NCI-H524 (cell line): ENCODE measurements at regions not wholly inside any gene's neighbourhood (a gene's known extent, or its start where the extent isn't known, plus 50 kb on each side); places are given as distances from the start of the nearest gene placed in this dataset.

ENCODE experiments used
- DNase-seq, 2 experiments: peaks; one replicate each; lab custom pipeline; 2025; lab: John Stamatoyannopoulos, UW

- no peak for DNase-seq
Measured at GRCh38 chr15:29455530-29455929, 185.9 kb upstream of the NSMCE3 start.

- no peak for DNase-seq
Measured at GRCh38 chr15:29455055-29455454, 185.4 kb upstream of the NSMCE3 start.

- DNase-seq, result no peak
Measured at GRCh38 chr15:29454506-29454905, 184.9 kb upstream of the NSMCE3 start.

DNA sequence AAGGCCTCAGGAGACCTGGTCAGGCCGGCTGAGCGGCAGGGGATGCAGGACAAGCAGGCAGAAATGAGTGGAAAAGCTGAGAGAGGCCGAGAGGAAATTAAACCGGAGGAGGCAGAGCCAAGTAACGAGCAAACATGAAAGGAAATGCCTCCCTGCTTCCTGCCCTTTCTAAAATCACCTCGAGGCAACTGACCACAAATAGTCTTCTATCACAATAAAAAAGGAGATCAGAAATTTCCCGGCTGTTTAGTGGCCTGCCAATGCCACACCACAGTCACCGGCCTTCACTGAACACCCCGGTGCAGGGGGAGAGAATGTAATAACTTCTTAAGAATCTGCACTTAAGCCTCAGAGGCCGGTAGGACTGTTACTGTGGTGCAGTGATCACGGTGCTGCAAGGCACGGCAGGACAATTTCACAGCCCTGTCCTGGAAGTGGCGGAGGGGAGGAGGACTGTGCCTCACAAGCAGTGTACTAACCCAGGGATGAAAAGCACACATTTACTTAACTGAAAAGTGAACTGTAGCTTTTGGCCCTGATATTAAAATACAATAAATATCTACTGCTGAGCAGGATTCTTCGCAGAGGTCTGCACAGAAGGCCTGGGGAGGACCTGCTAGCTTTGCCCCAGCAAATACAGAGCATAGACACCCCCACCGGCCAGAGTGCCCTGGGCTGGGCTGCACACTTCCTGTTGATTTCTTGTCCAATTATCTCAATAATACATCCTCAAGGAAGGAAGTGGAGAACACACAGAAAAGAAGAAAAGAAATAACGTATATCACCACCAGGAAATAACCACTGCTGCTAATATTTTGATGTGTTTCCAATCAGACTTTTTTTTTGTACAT lies 183.5 kb upstream of the NSMCE3 start:
- DNase-seq, result peak in 1 of 2 experiments; percentile 15

- DNase-seq, result peak; percentile 55 to 72
Measured at GRCh38 chr15:29451201-29451781, 181.7 kb upstream of the NSMCE3 start.

DNA sequence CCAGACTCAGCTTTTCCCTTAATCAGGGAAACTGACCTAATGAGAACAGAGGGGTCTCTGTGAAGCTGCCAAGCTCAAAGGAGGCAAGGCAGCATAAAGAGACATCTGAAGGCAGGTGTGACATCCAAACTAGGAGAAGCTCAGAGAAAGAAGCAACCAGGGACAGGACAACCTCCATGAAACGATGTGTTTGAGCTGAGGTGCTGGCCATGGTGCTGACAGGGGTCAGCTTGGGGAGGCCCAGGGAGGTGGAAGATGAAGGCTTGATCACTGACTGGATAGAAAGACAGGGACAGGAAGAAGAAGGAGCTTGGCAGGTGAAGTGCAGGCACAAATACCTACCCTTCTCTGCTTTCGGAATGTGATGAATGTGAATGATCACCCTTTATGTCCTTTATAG lies 179.5 kb upstream of the NSMCE3 start:
- no peak for DNase-seq

- no peak for DNase-seq
Measured at GRCh38 chr15:29448320-29448719, 178.7 kb upstream of the NSMCE3 start.

GRCh38 chr15:29446480-29446879 lies 176.9 kb upstream of the NSMCE3 start:
- DNase-seq, result no peak

DNA sequence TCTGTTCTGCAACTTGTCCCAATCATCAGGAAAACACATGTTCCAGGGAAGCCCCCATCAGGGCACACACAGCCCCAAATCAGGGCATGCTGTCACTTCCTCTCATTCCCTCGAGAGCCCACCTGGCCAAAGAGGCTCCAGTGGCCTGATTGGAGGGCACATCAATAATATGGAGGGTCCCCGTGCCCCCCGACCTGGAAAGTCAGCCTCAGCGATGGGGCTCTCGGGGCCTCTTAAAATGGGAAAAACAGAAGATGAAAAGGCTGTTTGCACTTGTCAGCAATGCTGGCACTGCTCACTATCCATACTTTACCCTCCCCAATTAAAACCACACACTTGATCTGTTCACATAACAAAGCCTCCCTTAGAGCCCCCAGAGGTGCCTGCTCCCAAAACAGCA lies 172.9 kb upstream of the NSMCE3 start:
- no peak for DNase-seq

DNA sequence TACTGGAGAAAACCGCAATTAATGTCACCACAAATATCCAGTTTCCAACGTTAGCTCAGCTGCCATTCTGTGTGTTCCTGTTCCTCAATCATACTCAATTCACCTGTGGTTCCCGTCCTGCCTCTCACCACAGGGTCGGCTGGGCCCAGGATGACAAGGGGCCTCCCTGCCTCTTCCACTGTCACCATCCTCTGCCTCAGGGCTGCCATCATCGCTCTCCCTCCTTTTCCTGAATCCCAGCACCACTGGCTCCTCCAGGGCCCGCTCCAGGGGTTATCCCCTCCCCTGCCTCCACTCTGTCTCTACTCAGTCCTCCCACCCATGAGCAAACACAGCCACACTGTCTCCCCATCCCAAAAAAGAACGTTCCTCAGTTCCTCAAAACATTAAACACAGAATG lies 170.9 kb upstream of the NSMCE3 start:
- no peak for DNase-seq

DNA sequence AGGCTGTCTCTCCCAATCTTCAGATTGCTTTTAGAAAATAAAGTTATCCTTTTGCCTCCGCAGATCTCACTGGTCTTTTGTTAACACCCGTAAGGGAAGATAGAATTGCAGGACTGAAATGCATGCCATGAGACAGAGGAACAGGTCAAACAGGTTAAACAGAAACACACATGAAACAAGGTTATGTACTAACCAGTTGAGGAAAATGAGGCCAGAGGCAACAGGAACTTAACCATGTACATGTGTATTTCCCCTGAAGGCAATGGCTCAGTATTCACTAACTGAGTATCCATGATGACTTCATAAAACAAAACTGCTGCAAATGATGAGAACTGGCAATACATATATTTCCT lies 169.1 kb upstream of the NSMCE3 start:
- no peak for DNase-seq

- DNase-seq, result no peak
Measured at GRCh38 chr15:29437888-29438702, 168.5 kb upstream of the NSMCE3 start.

DNA sequence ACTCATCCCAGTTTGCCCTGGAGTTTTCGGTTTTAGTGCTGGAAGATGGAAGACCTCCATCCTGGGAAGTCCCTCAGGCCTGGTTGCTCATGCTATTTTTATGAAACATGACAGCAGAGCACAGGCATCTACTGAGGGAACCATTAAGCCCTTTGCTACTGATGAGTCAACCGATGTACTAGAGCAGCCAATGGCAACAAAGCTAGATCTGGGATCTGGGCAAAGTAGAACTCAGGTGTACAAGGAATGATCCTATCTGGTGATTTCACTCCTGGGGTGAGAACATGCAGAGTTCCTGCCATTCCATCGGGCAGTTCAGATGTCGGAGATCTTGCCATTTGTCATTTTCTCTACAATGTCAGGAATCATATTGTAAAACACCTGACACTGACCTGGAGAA lies 166.2 kb upstream of the NSMCE3 start:
- no peak for DNase-seq

DNA sequence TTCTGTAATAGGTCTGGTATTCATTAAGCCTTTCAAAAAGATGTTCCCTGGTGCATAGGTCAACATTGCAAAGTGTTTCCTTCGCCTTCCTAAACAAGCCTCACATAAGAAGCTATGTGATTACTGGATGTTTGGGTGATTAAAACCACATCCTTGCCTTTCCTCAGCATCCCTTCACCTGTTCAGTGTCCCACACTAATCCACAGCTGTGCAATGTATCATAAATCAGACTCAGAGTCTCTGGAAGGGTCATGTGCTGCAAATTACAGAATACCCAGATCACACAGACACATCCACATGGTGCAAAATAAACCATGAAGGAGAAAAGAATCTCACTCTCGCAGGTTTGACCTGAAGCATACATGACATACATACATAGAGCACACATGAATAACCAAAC lies 164.7 kb upstream of the NSMCE3 start:
- DNase-seq, result no peak

- DNase-seq, result no peak
Measured at GRCh38 chr15:29433507-29434248, 164.1 kb upstream of the NSMCE3 start.

- DNase-seq, result no peak
Measured at GRCh38 chr15:29433050-29433318, 163.4 kb upstream of the NSMCE3 start.

- DNase-seq, result no peak
Measured at GRCh38 chr15:29432191-29433049, 162.8 kb upstream of the NSMCE3 start.

GRCh38 chr15:29430831-29431230 lies 161.2 kb upstream of the NSMCE3 start:
- DNase-seq, result peak in 1 of 2 experiments; percentile 28

GRCh38 chr15:29430124-29430523 lies 160.5 kb upstream of the NSMCE3 start:
- DNase-seq, result no peak

- DNase-seq, result no peak
Measured at GRCh38 chr15:29429584-29429983, 160.0 kb upstream of the NSMCE3 start.

GRCh38 chr15:29428925-29429573 lies 159.4 kb upstream of the NSMCE3 start:
- no peak for DNase-seq
